Fibroblast of skin of left biceps (primary cell): ENCODE measurements at regions not wholly inside any gene's neighbourhood (a gene's known extent, or its start where the extent isn't known, plus 50 kb on each side); places are given as distances from the start of the nearest gene placed in this dataset.
"Not testable (repeated sequence)": the region's sequence is repeated elsewhere in the genome, so short reads cannot be mapped to it uniquely, and the experiment has no call there.

Source experiments
- DNase-seq, 2 experiments: peaks; one replicate each; pipeline ENCODE4 v3.0.0-alpha.2; 2013; ENCODE audit warnings: low read depth in 2 of 2

GRCh38 chr5:162209005-162209605 is 141.5 kb downstream of the GABRG2 start:
- DNase-seq = no peak

DNA sequence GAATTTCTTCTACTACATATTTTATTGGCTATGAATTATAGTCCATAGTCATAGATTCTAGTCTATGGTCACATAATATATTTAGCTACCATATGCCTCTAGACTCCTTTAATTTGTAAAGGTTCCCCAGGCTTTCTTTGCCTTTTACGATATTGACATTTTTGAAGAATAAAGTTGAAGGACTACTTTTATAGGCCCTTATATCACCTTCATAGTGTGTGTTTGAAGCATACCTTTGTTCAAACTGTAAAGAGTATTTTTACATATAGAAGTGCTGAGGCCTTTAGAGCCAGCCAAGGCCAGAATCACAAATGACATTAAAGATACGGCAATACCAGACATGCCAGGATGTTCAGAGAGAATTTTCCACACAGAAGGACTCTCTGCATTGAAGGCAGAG is 147.0 kb downstream of the GABRG2 start:
- no peak for DNase-seq

- no peak for DNase-seq
These were observed 149.5 kb downstream of the GABRG2 start for GRCh38 chr5:162217037-162217436.

- DNase-seq = no peak
These were observed 154.3 kb downstream of the GABRG2 start for GRCh38 chr5:162221910-162222309.

DNA sequence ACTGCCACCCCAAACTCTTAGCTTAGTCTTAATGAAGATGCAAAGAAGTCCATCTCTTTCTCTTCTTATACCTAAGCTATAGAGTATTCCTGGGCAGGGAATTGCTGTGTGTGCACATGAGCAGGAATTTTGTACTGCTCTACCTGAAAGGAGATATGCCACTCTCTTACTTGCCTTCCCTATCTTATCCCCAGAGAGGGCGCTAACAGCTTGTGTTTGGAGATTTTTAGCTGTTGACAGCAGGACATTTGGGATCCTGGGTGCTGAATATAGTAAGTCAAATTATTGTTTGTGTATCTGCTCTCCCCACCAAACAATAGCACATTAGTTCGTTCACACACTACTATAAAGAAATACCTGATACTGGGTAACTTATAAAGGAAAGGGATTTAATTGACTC is 159.5 kb downstream of the GABRG2 start:
- DNase-seq = no peak

DNA sequence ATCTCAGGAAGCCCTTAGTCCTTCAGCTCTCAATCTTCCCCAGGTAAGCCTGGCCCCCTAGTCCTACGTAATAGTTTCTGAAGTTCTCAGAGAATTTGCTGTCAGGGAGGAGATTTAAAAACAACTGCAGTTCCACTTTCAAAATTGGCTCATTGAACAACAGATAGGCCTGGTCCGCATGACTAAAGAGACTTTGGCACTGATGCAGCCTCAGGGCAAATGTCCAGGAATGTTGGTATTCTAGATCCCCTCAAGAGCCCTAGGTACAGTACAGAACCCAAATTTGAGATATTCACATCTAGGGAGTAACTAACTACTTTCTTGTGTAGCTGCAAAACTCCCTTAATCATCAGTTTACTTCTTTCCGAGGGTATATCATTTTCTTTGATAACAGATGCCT is 162.8 kb downstream of the GABRG2 start:
- DNase-seq = no peak

DNA sequence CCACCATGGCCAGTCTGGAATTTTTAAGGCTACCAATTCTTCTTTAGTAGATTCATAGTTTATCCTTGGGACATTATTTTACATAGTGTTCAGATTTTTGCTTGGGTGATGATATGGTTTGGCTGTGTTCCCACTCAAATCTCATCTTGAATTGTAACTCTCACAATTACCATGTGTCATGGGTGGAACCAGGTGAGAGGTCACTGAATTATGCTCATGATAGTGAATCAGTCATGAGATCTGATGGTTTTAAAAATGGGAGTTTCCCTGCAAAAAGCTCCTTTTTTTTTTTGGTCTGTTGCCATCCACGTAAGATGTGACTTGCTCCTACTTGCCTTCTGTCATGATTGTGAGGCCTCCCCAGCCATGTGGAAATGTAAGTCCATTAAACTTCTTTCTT is 163.9 kb downstream of the GABRG2 start:
- DNase-seq = no peak

- DNase-seq = no peak
These were observed 173.2 kb downstream of the GABRG2 start for GRCh38 chr5:162240734-162241133.

DNA sequence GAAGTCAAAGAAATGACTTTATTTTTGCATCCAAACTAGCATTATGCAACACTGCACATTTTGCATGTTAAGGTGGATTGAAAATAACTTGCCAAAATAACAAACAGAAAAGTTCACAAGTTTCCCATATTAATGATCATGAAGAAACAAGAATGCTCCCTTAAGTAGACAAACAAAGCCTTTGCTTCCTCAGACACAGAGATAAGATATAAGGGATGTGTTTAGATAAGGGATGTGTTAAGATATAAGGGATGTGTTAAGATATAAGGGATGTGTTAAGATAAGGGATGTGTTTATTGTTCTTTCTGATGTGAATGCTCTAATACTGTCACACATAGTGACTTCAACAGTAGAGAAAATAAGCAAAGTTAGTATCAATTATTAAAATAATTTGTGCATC is 174.8 kb downstream of the GABRG2 start:
- no peak for DNase-seq

DNA sequence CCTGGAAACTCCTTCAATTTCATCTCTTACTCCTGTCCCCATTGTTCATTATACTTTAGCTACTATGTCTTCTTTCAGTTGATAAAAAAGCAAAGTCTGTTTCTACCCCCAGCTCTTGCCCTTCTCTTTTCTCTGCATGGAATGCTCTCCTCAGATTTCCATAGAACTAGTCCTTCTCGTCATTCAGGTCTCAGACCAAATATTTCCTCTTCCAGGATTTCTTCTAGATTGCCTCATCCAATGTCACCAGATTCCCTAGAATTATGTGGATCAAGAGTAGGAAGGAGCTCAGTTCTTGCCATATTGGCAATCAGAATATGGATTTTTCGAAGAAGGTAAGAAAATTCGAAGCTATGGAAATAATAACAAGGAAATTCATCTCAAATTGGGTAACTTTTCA is 176.1 kb downstream of the GABRG2 start:
- DNase-seq = no peak

- no peak for DNase-seq
These were observed 180.6 kb downstream of the GABRG2 start for GRCh38 chr5:162248107-162248713.

DNA sequence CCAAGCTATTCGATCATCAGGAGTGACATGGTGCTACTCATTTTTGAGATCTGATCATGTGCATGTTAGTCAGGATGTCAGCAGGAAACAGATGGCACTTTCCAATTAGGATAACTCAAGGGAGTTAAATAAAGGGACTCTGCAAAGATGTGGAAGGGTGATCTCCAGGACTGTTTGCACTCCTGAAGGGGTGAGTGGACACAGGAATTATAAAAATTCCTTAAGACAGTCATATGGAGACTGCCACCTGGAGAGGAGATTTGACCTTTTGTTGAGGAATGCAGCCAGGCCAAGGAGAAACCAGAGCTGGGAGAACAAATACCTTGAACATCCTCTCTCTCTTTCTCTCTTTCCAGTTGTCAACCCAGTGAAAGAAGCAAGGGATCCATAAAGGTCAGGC is 189.1 kb downstream of the GABRG2 start:
- DNase-seq = no peak

- no peak for DNase-seq
These were observed 201.3 kb downstream of the GABRG2 start for GRCh38 chr5:162268694-162269481.

DNA sequence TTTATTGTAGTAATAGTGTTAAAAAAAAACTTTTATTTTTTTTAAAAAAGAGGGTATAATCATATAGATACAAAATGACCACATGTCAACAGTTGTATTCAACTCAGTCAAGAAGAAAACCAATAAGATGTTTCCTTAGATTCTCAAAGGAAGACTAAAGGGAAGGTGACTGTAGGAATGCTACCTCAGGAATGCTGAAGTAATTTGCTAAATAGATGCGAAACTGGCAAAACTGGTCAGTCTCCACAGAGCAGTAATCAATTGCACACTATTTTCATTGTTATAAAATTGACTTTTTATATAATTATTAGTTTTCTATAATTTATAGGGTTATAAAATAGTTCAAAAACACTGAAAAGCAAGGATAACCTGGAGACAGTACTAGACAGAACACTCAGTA is 204.8 kb downstream of the GABRG2 start:
- DNase-seq = no peak

- DNase-seq = no peak
These were observed 207.1 kb downstream of the GABRG2 start for GRCh38 chr5:162274679-162275078.

DNA sequence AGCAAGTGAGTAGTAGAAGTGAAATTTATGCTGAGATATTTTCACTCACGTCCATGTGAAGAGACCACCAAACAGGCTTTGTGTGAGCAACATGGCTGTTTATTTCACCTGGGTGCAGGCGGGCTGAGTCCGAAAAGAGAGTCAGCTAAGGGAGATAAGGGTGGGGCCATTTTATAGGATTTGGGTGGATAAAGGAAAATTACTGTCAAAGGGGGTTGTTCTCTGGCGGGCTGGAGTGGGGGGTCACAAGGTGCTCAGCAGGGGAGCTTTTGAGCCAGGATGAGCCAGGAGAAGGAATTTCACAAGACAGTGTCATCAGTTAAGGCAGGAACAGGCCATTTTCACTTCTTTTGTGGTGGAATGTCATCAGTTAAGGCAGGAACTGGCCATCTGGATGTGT is 207.8 kb downstream of the GABRG2 start:
- not testable (repeated sequence) for DNase-seq

GRCh38 chr5:162282191-162282590 is 214.6 kb downstream of the GABRG2 start:
- no peak for DNase-seq

DNA sequence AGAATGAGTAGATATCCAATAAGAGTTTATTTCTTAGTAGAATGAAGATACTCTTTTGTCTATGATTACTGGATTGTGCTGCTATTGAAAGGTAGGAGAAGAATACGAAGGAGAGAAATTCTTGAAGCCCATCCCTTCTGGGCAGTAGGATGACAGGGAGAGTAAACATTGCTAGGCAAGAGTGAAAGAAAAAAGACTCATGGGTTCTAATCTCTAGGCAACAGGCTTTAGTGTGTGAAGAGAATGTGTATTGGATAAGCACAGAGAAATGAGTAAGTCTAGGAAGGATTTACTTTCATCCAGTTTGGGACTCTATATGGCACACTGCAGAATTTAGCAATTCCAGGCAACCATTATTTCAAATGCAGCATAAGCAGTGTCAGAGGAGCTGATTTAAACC is 216.0 kb downstream of the GABRG2 start:
- DNase-seq = no peak

DNA sequence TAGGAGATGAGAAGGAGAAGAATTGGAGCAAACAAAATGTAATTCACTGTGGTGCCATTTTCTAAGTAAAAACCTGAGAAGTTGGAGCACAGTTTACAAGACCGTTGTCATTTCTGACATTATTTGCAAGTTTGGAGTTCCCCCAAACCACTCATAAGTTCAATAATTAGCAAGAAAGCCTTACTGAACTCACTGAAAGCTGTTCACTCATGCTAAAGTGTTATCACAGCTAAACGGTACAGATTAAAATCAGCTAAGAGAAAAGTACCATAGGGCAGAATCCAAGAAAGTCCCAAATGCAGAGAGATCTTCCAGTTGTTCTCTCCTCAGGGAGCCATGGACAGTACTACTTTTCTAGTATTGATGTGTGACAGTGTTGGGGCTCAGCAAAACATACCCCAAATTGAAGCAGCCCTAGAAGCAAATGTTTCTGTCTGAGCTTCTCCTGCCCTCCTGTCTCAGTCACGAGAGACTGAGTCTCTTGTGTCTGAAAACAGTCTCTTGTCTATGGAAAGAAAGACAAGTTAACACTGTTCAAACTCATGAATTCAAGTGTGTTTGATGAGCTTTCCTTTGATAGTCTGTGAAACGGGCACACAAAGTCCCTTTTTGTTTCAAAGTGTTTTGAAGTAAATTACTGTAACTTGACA is 221.2 kb downstream of the GABRG2 start:
- no peak for DNase-seq

DNA sequence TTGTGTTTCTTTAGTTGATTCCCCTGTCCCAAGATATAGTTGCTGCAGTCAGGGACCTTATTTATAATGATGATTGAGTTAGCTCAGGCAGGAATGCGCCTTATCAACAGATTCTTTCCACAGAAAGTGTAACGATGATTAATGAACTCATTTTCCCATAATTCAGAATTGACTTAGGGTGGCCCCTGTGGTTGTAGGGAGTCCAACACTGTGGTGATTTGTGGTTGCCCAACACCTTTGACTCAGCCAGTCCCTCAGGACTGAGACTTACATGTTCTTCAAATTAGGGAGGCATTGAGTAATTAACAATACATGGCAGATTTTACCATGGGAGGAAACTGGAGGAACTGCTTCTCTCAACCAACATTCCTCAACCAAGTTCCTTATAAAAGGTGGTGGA is 221.9 kb downstream of the GABRG2 start:
- DNase-seq = no peak

DNA sequence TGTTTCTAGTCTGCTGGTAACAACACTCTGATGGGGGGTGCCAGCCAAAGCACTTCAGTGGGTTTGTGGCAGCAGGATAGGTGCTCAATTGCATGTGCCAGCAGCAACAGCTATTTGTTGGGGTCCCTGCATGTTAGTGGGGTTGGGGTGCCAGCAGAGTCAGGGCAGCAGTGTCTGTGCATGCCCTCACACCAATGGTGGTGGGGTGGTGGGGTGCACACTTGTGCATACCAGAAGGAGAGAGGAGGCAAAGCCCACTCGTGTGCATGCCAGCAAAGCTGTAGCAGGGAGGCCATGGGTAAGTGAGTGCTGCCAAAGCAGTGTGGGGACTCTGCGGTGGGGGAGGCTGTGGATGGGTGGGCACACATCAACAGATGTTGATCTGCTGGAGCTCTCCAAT is 232.2 kb downstream of the GABRG2 start:
- DNase-seq = no peak

DNA sequence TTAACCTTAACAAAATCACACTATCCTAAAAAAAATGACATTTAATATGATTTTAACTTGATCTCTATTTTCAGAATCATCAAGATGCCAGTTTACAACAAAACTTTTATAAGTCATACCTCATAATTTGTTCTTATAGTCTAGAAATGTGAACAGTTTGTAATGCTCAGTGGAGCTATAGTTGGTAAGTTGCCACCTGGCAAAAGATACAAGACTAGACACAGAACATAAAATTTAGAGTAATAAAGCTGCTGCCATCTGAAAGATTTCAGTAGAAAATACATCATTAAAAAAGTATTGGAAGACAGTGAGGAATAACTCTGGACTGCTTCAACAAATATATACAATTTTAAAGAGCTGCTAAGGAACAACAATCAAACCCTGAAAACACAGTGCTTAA is 233.8 kb downstream of the GABRG2 start:
- DNase-seq = no peak

DNA sequence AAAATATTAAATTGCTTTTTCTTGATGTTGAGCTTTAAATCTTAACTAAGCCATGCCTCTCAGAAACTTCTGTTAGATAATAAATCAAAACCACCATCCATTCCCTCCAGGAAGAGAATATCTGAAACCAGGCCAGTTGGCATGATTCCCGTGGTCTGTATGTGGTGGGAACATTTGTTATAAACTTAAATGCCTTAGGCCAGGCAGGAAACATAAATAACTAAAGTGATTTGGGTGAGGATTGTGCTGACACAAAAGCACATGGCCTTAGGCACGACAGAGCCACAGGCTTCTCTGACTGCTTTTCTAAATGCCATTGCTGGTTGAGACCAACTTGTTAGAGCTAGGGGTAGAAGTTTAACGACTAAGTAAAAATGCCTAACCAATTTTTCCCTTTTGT is 255.9 kb downstream of the GABRG2 start:
- no peak for DNase-seq
